Naive thymus-derived CD8-positive, alpha-beta T cell (primary cell): ENCODE measurements at regions not wholly inside any gene's neighbourhood (a gene's known extent, or its start where the extent isn't known, plus 50 kb on each side); places are given as distances from the start of the nearest gene placed in this dataset.
"Not testable (repeated sequence)": the region's sequence is repeated elsewhere in the genome, so short reads cannot be mapped to it uniquely, and the experiment has no call there.

Source experiments
- ATAC-seq, 2 donors: fragments of 150-1000 bp; cut with Tn5 transposase in 1 of 2; sonication (Bioruptor Pico), chemical (Tn5 transposase) in 1 of 2; 1 replicate in 1 of 2; 2 replicates in 1 of 2; pipeline ENCODE4 v1.10.0; 2021; ENCODE audit warnings: mild to moderate bottlenecking in 2 of 2, moderate library complexity in 2 of 2
- POLR2A ChIA-PET: fragments of 350-600 bp; sonication (Branson Sonifier 250); formaldehyde crosslinking; loops from one replicate; lab custom pipeline; 2021; ENCODE audit warnings: antibody characterized with exemption; lab: Charles Lee
- DNase-seq, 10 donors: peaks; one replicate each; pipeline versions ENCODE4 v3.0.0 to v3.0.0-alpha.2; 2020 to 2022
- H3K27ac Mint-ChIP-seq, 10 donors: one replicate each; pipeline ENCODE4 v1.8.0; 2020 to 2022; ENCODE audit warnings: mild to moderate bottlenecking in 10 of 10, mixed read lengths in 10 of 10, moderate library complexity in 4 of 10, inconsistent platforms in 1 of 10
- H3K27me3 Mint-ChIP-seq, 5 donors: one replicate each; pipeline ENCODE4 v1.8.0; 2021 to 2022; ENCODE audit warnings: mixed read lengths in 5 of 5
- H3K36me3 Mint-ChIP-seq, 3 donors: one replicate each; pipeline ENCODE4 v1.8.0; 2020 to 2022; ENCODE audit warnings: mixed read lengths in 3 of 3, mild to moderate bottlenecking in 2 of 3, inconsistent platforms in 1 of 3
- H3K4me1 Mint-ChIP-seq, 4 donors: one replicate each; pipeline ENCODE4 v1.8.0; 2021 to 2022; ENCODE audit warnings: mixed read lengths in 4 of 4
- H3K4me3 Mint-ChIP-seq, 10 donors: one replicate each; pipeline ENCODE4 v1.8.0; 2020 to 2022; ENCODE audit warnings: mild to moderate bottlenecking in 10 of 10, mixed read lengths in 10 of 10, moderate library complexity in 6 of 10, inconsistent platforms in 1 of 10
- H3K9me3 Mint-ChIP-seq, 9 donors: one replicate each; pipeline ENCODE4 v1.8.0; 2020 to 2022; ENCODE audit warnings: mixed read lengths in 9 of 9, mild to moderate bottlenecking in 3 of 9, inconsistent platforms in 1 of 9, moderate library complexity in 1 of 9

DNA sequence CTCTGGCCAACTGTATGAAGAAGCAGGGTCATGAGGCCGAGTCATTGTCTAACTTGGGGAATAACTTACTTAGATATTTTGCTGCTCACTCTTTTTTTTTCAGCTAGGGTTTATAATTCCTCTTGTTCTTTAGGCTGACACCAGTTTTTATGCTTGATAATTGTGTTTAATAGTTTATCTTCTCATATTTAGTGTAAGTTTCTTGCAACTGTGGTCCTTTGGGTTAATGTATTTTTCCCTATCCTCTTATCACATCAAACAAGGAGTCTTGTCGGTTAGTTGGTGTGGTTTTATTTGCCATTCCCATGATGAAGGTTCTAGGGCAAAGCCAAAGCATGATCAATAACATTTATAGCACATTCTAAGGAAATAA lies 204.6 kb downstream of the NUFIP1 start:
- Mint-ChIP-seq H3K36me3 (no peaks in the 10 kb centered on the region), H3K27ac (no peak overlapping the region), H3K4me3 (no peak overlapping the region), H3K4me1 (peaks cover 0 to 2% (median 0%) of the 10 kb centered on the region in 4 donors), H3K9me3 (no peaks in the 10 kb centered on the region), H3K27me3 (peaks cover 0 to 4% (median 3%) of the 10 kb centered on the region in 5 donors)
- ATAC-seq (no peak), DNase-seq (no peak)
- POLR2A ChIA-PET, result no interaction called here

DNA sequence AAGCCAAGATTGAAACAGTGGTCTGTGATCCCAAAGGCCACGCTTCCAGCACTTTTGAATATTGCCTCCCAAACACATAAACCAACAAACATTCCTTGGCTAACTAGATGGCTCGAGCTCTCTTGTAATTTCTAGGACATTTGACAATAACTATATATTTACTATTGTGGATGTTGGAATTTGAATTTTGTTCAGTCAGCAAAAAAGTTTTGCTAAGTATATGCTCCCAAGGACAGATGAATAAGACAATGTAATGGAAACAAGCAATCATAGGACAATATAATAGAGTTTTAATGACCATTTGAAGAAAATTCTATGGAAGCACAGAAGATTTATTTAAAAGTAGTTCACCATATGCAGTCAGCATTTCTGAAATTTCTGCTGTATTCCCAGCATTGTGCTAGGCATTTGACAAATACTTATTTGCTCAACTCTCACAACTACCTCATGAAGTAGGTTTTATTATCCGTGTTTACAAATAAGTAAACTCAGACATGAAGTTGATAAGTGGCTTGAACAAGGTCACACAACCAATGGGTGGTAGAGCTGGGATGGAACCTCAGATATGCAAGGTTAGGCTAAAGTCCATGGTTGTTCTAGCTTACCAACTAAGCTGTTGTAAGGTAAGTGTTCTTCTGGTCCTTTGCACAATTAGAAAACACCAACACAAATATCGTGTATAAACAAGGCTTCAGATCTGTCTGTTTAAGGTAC lies 205.1 kb downstream of the NUFIP1 start:
- POLR2A ChIA-PET, result no interaction called here
- Mint-ChIP-seq H3K27me3 (peaks cover 0 to 4% (median 3%) of the 10 kb centered on the region in 5 donors), H3K27ac (no peak overlapping the region), H3K4me1 (peaks cover 0 to 2% (median 0%) of the 10 kb centered on the region in 4 donors), H3K4me3 (no peak overlapping the region), H3K9me3 (no peaks in the 10 kb centered on the region), H3K36me3 (no peaks in the 10 kb centered on the region)
- ATAC-seq (no peak), DNase-seq (no peak)

DNA sequence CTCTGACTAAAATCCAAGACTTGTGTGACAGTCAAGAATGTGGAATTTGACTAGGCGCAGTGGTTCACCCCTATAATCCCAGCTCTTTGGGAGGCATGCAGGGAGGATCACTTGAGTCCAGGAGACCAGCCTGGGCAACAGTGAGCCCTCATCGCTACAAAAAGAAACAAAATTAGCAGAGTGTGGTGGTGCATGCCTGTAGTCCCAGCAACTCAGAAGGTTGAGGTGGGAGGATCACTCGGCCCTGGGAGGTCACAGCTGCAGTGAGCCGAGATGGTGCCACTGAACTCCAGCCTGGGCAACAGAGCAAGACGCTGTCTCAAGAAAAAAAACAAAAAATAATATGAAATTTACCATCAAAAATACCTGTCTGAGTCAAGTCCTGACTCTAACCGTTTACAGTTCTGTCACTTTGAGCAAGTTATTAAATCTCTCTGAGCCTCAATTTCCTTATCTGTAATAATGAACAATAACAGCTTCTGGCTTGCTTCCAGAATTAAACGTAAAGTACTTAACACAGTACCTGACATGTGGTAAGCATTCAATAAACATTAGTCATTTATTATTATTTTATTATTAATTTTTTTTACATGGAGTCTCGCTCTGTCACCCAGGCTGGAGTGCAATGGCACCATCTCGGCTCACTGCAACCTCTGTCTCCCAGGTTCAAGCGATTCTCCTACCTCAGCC lies 204.6 kb upstream of the TSC22D1 start:
- DNase-seq (no peak), ATAC-seq (no peak)
- Mint-ChIP-seq H3K4me1 (no peaks in the 10 kb centered on the region), H3K36me3 (no peaks in the 10 kb centered on the region), H3K9me3 (peaks cover 0 to 8% (median 2%) of the 10 kb centered on the region in 9 donors), H3K4me3 (no peak overlapping the region), H3K27ac (no peak overlapping the region), H3K27me3 (peaks cover 0 to 4% (median 3%) of the 10 kb centered on the region in 5 donors)
- POLR2A ChIA-PET, result no interaction called here

DNA sequence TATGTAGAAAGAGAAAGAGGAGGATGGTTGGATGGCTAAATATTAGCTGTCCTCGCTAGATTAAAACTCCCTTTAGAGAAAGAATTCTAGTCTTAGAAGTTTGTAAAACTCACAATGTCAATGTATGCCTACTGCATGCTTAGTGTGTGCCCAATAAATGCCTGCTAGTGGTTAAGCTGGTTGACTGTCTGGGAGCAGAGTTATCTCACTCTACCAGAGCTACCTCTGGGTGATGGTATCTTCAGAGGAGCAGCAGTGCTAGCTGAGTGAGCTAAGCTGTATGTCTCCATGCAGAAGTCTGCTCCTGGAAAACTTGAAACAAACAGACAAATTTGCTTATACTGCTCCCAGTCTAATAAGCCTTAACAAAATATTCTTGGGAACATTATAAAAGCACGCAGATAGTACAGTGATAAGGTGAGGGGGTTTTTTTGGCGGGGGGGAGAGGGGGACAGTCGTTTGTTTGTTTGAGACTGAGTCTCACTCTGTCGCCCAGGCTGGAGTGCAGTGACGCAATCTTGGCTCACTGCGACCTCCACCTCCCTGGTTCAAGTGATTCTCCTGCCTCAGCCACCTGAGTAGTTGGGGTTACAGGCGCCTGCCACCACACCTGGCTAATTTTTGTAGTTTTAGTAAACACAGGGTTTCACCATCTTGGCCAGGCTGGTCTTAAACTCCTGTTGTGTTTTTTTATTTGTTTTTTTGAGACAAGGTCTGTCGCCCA lies 202.8 kb upstream of the TSC22D1 start:
- POLR2A ChIA-PET, result no interaction called here
- H3K9me3 Mint-ChIP-seq, result peaks cover 0 to 19% (median 2%) of the 10 kb centered on the region in 9 donors
- H3K4me3 Mint-ChIP-seq, result no peak overlapping the region

DNA sequence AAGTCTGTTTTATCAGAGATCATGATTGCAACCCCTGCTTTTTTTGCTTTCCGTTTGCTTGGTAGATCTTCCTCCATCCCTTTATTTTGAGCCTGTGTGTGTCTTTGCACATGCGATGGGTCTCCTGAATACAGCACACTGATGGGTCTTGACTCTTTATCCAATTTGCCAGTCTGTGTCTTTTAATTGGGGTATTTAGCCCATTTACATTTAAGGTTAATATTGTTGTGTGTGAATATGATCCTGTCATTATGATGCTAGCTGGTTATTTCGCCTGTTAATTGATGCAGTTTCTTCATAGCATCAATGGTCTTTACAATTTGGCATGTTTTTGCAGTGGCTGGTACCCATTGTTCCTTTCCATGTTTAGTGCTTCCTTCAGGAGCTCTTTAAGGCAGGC lies 199.2 kb upstream of the TSC22D1 start:
- H3K4me1 Mint-ChIP-seq, ATAC-seq, H3K27ac Mint-ChIP-seq, H3K27me3 Mint-ChIP-seq, H3K4me3 Mint-ChIP-seq, DNase-seq, POLR2A ChIA-PET, H3K36me3 Mint-ChIP-seq: not testable (repeated sequence)
- peaks cover 0 to 19% (median 2%) of the 10 kb centered on the region in 9 donors for H3K9me3 Mint-ChIP-seq

More for the DNA sequence above, 202.8 kb upstream of the TSC22D1 start:
- Mint-ChIP-seq H3K4me1 (no peaks in the 10 kb centered on the region), H3K27me3 (peaks cover 0 to 4% (median 3%) of the 10 kb centered on the region in 5 donors), H3K27ac (peak overlapping the region in 1 of 10 donors; percentile 40), H3K36me3 (no peaks in the 10 kb centered on the region)
- ATAC-seq, result no peak
- no peak for DNase-seq

DNA sequence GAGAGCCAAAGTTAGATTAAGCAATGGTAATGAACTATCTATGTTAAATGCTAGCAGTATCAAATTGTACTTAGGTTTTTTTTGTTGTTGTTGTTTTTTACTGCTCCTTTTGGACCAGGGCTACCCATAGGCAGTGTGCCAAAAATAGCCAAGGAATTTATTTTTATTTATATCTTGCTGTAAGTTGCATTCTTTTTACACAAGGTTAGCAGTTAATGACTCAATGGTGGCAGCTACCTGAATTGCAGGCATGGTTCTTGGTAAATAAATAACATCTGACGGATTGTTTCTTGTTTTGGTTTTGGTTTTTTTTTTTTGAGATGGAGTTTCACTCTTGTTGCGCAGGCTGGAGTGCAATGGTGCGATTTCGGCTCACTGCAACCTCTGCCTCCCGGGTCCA lies 194.8 kb upstream of the TSC22D1 start:
- H3K27ac Mint-ChIP-seq, result no peak overlapping the region
- POLR2A ChIA-PET, result no interaction called here
- H3K9me3 Mint-ChIP-seq, result peaks cover 0 to 13% (median 0%) of the 10 kb centered on the region in 9 donors
- H3K4me3 Mint-ChIP-seq, result no peak overlapping the region
- ATAC-seq (no peak), DNase-seq (no peak)
- peaks cover 7 to 25% (median 15%) of the 10 kb centered on the region in 4 donors for H3K4me1 Mint-ChIP-seq
- H3K36me3 Mint-ChIP-seq, result no peaks in the 10 kb centered on the region
- no peaks in the 10 kb centered on the region for H3K27me3 Mint-ChIP-seq

DNA sequence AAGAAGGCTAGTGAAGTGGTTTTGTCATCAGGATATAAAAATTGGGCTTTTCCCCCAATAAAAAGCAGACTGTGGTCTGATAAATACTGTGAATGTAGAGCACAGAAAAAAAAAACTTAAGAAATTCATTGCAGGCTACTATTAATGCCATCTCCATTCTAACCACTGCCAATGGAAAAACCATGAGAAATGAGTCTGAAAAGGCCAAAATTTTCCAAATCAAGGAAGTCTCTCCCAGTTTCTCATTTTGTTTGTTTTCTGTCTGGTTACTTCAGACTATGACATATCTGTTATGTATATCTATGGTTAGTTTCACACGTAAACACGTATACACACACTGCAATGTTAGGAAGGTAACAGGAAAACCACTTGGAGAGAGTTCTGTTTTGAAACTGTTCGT lies 193.6 kb upstream of the TSC22D1 start:
- Mint-ChIP-seq H3K4me1 (peaks cover 7 to 25% (median 15%) of the 10 kb centered on the region in 4 donors), H3K36me3 (no peaks in the 10 kb centered on the region), H3K27ac (peak overlapping the region in 2 of 10 donors; percentile 7 to 40), H3K4me3 (no peak overlapping the region), H3K9me3 (no peaks in the 10 kb centered on the region), H3K27me3 (no peaks in the 10 kb centered on the region)
- POLR2A ChIA-PET, result no interaction called here
- DNase-seq, result no peak
- ATAC-seq, result no peak

DNA sequence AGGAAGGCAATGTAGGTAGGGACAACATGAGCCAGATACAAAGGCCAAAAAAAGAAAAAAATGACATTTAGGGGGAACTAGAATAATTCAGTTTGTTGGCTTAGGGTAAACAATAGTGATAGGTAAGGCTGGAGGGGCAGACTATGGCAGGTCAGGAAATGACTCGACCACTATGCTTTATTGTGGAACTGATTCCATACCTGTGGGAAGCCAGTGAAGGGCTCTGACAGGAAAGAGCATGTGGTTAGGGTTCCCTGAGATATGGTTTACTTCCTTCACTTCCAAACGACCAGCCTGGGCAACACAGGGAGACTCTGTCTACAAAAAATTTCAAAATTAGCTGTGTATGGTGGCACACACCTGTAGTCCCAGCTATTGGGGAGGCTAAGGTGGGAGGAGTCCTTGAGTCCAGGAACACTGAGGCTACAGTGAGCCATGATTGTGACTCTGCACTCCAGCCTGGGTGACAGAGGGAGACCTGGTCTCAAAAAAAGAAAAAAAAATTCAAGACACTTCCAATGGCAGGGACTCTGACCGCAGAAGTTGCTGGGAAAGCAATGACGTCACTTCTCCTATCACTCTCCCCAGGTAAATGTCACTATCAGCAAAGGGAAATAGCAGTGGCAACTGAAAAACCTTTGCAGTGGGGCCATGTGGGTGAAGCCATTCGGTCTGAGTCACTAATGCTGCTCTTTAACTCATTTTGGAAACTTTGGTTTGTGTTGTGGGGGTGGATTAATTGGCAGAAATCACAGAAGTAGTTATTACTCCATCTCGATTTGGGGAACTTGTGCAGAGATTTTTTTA lies 192.8 kb upstream of the TSC22D1 start:
- ATAC-seq (no peak), DNase-seq (no peak)
- Mint-ChIP-seq H3K4me1 (peaks cover 7 to 25% (median 15%) of the 10 kb centered on the region in 4 donors), H3K9me3 (no peaks in the 10 kb centered on the region), H3K27me3 (no peaks in the 10 kb centered on the region), H3K36me3 (no peaks in the 10 kb centered on the region), H3K27ac (peak overlapping the region in 4 of 10 donors; percentile 24 to 57 (median 50)), H3K4me3 (peak overlapping the region in 3 of 10 donors; percentile 0 to 7 (median 5))
- POLR2A ChIA-PET, result interaction anchor here (0.6 kb wide), 1 partner anchor 122 kb away, joined by 6 read pairs; no protein-coding TSS in a partner anchor

DNA sequence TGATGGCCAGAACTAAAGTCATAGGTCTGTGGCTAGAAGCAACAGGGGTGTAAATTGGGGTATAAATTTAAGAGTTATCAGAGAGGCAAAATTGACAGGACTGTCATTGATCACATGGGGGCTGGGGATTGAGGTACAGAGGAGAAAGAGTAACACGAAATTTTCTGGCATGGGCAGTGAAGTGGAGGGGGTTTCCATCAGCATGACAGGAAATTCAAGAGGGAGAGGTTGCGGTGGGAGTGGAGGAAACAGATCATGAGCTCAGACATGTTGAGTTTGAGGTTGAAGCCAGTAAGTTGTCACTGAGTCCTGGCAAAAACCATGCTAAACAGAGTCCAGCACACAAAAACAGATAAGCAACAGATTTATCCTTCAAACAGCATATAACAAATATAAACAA lies 192.1 kb upstream of the TSC22D1 start:
- Mint-ChIP-seq H3K27ac (peak overlapping the region in 5 of 10 donors; percentile 24 to 57 (median 43)), H3K4me3 (peak overlapping the region in 4 of 10 donors; percentile 5 to 11 (median 9)), H3K9me3 (no peaks in the 10 kb centered on the region), H3K4me1 (peaks cover 7 to 25% (median 15%) of the 10 kb centered on the region in 4 donors), H3K36me3 (no peaks in the 10 kb centered on the region), H3K27me3 (no peaks in the 10 kb centered on the region)
- DNase-seq (peak in 3 of 10 donors; percentile 18 to 23 (median 20)), ATAC-seq (peak; percentile 52 to 87)
- POLR2A ChIA-PET, result no interaction called here

DNA sequence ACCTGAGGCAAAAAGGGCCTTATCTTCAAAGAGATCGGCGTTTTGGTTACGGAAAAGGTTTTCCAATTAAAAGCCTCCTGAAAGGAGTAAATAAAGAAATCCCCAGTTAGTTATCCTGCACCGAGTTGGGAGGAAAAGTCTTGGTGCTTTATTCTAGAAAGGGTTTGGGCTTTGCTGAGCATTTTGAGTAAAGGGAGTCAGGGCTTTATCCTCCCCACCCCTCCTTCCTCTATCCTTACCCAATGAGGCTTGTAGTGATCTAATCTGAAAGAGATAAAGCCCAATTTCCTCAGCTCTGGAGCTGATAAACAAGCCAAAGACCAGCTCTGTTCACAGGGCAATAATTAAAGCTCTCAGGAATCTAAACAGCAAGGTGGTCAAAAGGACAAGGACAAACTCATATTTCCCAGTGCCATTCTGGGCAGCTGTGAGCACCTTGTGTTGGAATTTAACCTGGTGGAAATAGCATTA lies 188.9 kb upstream of the TSC22D1 start:
- DNase-seq (no peak), ATAC-seq (no peak)
- Mint-ChIP-seq H3K4me1 (peaks cover 7 to 23% (median 15%) of the 10 kb centered on the region in 4 donors), H3K27me3 (peaks cover 0 to 3% (median 0%) of the 10 kb centered on the region in 5 donors), H3K9me3 (no peaks in the 10 kb centered on the region), H3K36me3 (no peaks in the 10 kb centered on the region), H3K4me3 (no peak overlapping the region), H3K27ac (no peak overlapping the region)
- POLR2A ChIA-PET, result no interaction called here

DNA sequence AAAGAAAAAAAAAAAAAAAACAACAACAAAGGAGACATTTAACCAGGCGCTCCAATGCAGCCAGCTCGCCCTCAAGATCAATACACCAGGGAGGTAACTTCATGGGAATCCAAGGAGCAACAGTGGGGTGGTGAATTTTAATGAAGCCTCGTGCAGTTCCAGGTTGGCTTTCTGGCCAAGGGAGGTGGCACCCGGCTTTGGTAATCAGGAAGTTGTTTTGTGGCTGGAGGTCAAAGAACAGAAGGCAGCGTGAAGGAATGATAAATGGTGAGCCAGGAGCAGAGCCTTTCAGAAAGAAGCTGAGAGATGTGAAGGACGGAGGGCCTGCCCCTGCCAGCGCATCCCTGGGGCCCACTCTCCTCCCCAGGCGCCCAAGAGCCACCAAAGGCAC lies 188.2 kb upstream of the TSC22D1 start:
- POLR2A ChIA-PET, result no interaction called here
- Mint-ChIP-seq H3K27ac (no peak overlapping the region), H3K36me3 (no peaks in the 10 kb centered on the region), H3K9me3 (no peaks in the 10 kb centered on the region), H3K4me3 (no peak overlapping the region), H3K4me1 (peaks cover 7 to 16% (median 15%) of the 10 kb centered on the region in 4 donors), H3K27me3 (peaks cover 0 to 3% (median 0%) of the 10 kb centered on the region in 5 donors)
- DNase-seq (no peak), ATAC-seq (no peak)
